HG03039 (cell line): ENCODE measurements at regions not wholly inside any gene's neighbourhood (a gene's known extent, or its start where the extent isn't known, plus 50 kb on each side); places are given as distances from the start of the nearest gene placed in this dataset.
"Not testable (repeated sequence)": the region's sequence is repeated elsewhere in the genome, so short reads cannot be mapped to it uniquely, and the experiment has no call there.

Experiments used
- ATAC-seq: cut with Tn5 transposase; IDR thresholded peaks from one replicate; pipeline ENCODE4 v1.9.1; 2021; ENCODE audit warnings: mild to moderate bottlenecking, moderate library complexity; ENCODE audit not compliant: unreplicated experiment

- no peak for ATAC-seq
Observed at GRCh38 chr14:41549821-41550607, 56.7 kb upstream of the LRFN5 start.

GRCh38 chr14:41549282-41549681, 57.4 kb upstream of the LRFN5 start:
- no peak for ATAC-seq

DNA sequence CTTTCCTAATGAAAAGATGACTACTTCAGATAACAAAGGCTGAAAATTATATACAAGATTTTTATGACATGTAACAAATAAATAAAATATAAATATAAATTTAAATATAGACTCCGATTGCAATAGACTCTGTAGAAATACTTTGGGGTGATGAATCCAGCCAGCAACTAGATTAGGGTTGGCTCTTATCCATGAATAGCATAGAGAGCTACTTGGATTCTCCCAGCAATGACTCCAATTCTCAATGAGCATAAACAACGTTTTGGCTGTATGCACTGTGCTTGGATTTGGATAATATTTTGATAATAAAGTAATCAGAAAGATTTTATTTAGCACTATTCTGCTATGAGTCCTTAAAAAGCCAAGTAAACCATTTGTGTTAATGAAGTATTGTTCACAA, 58.0 kb upstream of the LRFN5 start:
- ATAC-seq, result no peak

DNA sequence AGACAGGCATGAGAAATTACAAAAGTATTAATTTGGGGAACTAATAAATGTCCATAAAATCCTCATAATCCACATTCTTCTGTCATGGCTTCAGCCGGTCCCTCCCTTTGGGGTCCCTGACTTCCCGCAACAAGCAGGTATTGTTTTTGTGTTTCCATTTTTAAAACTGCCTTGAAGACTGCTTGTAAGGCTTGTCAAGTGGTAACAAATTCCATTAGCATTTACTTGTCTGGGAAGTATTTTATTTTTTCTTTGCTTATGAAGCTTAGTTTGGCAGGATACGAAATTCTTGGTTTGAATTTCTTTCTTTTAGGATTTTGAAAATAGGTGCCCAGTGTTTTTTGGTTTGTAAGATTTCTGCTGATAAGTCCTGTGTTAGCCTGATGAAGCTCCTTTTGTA, 65.3 kb upstream of the LRFN5 start:
- no peak for ATAC-seq

DNA sequence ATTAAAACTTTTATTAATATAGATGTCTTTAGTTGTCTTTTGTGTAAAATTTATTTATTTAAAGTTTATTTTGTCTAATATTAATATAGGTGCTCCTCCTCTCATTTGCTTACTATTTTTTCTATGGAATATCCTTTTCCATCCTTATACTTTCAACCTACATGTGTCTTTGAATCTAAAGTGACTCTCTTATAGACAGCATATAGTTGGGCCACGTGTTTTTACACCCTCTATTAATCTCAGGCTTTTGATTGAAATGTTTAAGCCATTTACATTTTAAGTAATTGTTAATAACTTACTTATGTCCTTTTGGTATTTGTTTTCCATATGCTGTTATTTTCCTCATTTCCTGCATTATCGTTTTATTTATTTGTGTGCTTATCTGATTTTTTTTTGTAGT, 74.4 kb upstream of the LRFN5 start:
- ATAC-seq, result no peak

DNA sequence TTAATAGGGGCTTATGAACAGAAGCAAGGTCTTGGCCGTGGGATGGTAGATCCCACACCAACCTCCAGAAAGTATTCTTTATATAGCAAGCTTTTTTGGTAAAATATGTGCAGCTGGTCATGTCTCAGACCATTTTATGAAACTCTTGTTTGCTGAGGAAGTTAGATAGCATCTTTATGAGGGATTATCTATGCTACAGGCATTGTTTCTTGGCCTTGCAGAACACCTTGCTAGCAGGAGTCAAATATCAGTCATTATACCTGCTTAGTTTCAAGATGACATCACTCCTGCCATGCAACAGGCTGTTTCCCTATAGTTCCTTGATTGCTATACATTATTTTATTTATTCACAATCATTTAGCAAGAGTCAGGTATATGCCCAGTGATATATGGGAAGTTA, 84.8 kb upstream of the LRFN5 start:
- no peak for ATAC-seq

DNA sequence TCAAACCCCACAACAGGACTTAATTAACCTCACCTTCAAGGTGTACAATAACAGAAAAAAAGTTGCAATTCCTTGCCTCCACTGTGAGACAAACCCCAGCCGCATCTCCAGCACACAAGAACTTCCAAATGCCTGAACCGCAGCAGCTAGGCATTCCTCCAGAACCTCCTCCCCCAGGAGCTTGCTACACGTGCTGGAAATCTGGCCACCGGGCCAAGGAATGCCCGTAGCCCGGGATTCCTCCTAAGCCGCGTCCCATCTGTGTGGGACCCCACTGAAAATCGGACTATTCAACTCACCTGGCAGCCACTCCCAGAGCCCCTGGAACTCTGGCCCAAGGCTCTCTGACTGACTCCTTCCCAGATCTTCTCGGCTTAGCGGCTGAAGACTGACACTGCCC, 88.6 kb upstream of the LRFN5 start:
- not testable (repeated sequence) for ATAC-seq

DNA sequence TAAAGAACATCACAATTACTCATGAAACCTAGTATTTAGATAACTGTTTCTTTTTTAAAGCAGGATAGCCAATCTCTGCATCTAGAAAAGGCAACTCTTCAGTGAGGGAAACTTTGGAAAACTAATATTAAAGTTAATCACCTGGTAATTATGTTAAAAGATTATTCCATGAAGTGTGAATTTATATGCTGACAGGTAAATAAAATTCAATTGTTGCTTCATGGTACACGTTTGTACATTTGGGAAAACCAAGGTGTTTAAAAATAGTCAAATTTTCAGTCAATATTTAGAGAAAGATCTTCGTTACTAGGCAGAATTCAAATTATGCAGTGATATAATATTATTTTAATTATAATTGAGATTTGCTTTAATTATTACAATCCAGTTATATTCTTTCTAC, 100.1 kb upstream of the LRFN5 start:
- no peak for ATAC-seq

DNA sequence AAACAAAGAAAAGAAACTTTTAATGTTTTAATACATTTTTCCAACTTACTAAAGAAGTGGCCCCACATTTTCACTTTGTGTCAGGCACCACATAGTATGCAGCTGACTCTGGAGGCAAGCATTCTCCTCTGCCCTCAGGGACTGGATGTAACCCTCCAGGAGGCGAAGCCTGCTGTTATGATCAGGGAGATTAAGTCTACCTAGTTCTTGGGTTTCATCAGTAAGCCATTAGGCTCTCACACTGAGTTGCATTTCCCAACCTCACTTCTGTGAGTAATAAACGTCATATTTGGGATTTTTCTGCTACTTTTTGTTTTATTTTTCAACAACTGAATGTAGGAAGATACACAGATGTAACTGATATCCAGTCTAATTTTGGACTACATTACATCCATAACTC, 101.2 kb upstream of the LRFN5 start:
- no peak for ATAC-seq

- no peak for ATAC-seq
Observed at GRCh38 chr14:41498959-41499358, 107.7 kb upstream of the LRFN5 start.

DNA sequence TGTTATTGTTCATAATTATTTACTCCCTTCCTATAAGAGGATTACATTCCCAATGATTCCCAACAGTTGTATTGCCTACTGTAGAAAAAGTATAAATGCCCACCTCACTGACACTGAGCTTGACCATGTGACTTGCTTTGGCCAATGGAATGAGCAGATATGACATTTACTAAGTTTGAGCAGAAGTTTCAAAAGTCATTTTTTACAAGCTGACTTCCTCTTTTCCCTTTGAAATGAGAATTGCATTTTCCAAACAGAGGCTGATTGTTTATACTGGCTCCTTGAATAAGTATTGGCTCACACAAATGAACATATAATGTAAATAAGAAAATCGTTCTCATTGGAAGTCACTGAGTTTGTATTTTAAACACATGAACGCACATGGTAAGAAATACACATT, 116.4 kb upstream of the LRFN5 start:
- ATAC-seq, result no peak

- ATAC-seq, result no peak
Observed at GRCh38 chr14:41489315-41489972, 117.2 kb upstream of the LRFN5 start.

- no peak for ATAC-seq
Observed at GRCh38 chr14:41488401-41488800, 118.3 kb upstream of the LRFN5 start.

DNA sequence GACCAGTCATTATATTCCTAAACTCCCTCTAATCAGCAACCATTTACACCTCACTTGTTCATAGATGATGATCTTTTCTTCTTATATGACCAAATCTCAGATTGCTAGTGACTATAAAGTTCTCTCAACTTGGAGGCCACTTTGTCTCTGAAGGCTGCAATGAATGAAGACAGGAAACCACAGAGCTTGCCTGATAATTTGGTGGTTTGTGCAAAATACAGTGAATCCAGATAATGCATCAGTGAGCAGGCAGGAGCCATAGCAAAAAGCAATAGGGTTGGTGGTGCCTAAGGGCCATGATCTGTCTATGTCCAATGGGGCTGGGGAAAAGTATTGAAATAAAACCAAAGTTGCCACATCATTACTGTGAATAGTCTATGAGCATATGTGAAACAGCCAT, 123.8 kb upstream of the LRFN5 start:
- ATAC-seq, result no peak

- ATAC-seq, result no peak
Observed at GRCh38 chr14:41476526-41476925, 130.2 kb upstream of the LRFN5 start.

GRCh38 chr14:41461380-41461779, 145.3 kb upstream of the LRFN5 start:
- no peak for ATAC-seq

DNA sequence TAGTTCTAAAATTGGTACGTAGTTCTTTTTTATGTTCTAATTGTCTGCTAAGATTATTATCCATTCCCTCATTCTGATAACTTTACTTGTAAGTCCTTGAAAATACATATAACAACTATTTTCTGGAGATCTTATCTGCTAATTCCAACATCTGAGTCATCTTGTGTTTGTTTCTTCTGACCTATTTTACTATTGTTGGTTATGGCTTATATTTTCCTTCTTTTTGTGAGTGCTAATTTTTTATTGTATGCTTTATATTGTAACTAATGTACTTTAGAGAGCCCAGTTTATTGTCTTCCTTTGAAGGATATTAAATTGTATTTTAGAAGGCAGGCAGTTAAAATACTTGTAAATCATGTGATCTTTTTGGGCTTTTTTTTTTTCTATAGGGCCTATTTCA, 149.3 kb upstream of the LRFN5 start:
- no peak for ATAC-seq

GRCh38 chr14:41449066-41449465, 157.6 kb upstream of the LRFN5 start:
- ATAC-seq, result no peak

- ATAC-seq, result no peak
Observed at GRCh38 chr14:41446008-41446407, 160.7 kb upstream of the LRFN5 start.

DNA sequence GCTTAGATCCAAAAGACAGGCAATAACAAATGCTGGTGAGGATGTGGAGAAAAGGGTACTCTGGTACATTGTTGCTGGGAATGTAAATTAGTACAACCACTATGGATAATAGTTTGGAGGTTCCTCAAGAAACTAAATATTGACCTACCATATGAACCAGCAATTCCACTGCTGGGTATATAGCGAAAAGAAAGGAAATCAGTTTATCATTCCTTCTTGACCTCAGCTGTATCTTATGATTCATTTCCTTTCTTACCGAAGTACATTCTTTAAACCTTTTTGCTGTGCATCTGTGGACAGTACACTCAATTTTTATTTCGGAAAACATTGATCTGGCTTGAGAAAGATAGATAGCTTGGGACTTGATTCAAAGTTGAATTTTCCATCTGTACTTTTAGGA, 183.2 kb upstream of the LRFN5 start:
- no peak for ATAC-seq

- ATAC-seq, result not testable (repeated sequence)
Observed at GRCh38 chr14:41421308-41421707, 185.4 kb upstream of the LRFN5 start.

- ATAC-seq, result no peak
Observed at GRCh38 chr14:41419709-41420108, 187.0 kb upstream of the LRFN5 start.

DNA sequence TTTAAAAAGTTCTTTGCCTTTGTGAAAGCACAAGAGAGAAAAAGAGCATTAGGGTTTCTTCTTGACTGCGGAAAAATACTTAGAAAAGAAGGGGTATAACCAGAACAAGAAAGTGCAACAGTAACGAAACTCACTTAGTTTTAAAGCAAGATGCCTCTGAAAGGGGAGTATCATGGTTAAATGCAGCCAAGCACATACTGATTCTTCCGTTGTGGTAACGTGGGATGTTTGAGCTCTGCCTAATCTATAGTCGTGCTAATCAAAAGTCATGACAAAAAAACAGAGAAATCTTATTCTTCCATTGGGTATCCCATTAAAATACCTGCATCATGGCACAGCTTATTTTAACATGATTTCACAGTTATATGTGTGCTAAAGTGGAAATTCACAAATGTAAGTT, 187.8 kb upstream of the LRFN5 start:
- no peak for ATAC-seq
